ENCODE measurements at regions not wholly inside any gene's neighbourhood (a gene's known extent, or its start where the extent isn't known, plus 50 kb on each side); places are given as distances from the start of the nearest gene placed in this dataset.
"Not testable (repeated sequence)": the region's sequence is repeated elsewhere in the genome, so short reads cannot be mapped to it uniquely, and the experiment has no call there.

DNA sequence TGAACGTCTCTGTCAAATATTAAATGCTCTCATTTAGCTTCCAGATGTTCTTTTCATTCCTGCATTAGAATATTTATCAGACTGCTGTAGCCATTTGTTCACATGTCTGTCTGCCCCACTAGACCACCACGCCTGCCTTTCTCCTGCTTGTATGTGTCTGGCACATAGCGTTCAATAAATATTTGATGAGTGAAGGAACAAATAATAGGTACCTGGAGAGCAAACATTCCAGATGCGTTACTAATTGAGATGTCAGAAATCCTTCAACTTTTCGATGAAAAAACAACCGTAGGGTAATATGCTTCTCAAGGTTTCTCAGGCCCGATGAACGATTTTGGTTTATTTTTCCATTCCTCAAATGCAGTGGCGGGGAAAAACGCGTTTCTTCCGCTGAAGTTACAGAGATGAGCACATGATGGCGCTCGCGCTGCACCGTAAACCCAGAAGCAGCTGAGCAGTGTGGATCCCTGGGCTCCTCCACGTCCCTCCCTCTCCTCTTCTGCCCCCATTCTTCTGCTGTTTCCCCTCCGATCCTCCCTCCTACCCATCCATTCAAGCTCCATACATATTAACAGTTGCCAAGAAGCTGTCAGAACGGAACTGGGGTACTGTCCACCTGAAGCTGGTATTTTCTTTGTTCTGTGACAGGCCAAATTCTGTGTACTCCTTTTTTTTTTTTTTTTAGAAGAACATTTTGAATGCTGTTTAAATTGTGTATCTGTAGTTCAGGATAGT lies 245.4 kb downstream of the MPDZ start:
- Histone ChIP-seq H4K20me1 (ENCODE audit: insufficient read depth, low read length) (no peaks in the 10 kb centered on the region), H3K4me3 (ENCODE audit: insufficient read depth, low read depth, low read length) (no peak overlapping the region), H3K4me2 (ENCODE audit: low read length) (peak overlapping the region; percentile 81), H3K4me1 (ENCODE audit: insufficient read depth, low read length) (peaks cover 3% of the 10 kb centered on the region), H3K27me3 (ENCODE audit: insufficient read depth, low read length) (peaks cover 3% of the 10 kb centered on the region), H3K9me3 (ENCODE audit: insufficient read depth, low read depth, low read length) (no peaks in the 10 kb centered on the region), H3K79me2 (ENCODE audit: insufficient read depth, low read length) (no peaks in the 10 kb centered on the region), H3K27ac (ENCODE audit: low read depth, low read length) (no peak overlapping the region), H3K9ac (ENCODE audit: low read length) (peak overlapping the region; percentile 67), H2AFZ (ENCODE audit: low read depth, low read length) (peak overlapping the region; percentile 74), H3K36me3 (ENCODE audit: insufficient read depth, low read length) (no peaks in the 10 kb centered on the region)
- Mint-ChIP-seq H3K27ac (ENCODE audit: unreplicated experiment) (peak overlapping the region; percentile 41), H3K27me3 (ENCODE audit: low read depth, unreplicated experiment) (no peaks in the 10 kb centered on the region), H3K36me3 (ENCODE audit: low read depth, unreplicated experiment) (no peaks in the 10 kb centered on the region), H3K4me3 (ENCODE audit: unreplicated experiment) (peak overlapping the region; percentile 58), H3K4me1 (ENCODE audit: low read depth, unreplicated experiment) (peaks cover 10% of the 10 kb centered on the region), H3K9me3 (ENCODE audit: unreplicated experiment) (no peaks in the 10 kb centered on the region)
- FAIRE-seq (peak; percentile 39), DNase-seq (ENCODE audit: low read depth) (peak; percentile 38)
- TF ChIP-seq, protein P1, sequence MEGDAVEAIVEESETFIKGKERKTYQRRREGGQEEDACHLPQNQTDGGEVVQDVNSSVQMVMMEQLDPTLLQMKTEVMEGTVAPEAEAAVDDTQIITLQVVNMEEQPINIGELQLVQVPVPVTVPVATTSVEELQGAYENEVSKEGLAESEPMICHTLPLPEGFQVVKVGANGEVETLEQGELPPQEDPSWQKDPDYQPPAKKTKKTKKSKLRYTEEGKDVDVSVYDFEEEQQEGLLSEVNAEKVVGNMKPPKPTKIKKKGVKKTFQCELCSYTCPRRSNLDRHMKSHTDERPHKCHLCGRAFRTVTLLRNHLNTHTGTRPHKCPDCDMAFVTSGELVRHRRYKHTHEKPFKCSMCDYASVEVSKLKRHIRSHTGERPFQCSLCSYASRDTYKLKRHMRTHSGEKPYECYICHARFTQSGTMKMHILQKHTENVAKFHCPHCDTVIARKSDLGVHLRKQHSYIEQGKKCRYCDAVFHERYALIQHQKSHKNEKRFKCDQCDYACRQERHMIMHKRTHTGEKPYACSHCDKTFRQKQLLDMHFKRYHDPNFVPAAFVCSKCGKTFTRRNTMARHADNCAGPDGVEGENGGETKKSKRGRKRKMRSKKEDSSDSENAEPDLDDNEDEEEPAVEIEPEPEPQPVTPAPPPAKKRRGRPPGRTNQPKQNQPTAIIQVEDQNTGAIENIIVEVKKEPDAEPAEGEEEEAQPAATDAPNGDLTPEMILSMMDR (IDR thresholded peaks at IDR 0.05; ENCODE audit: insufficient read depth, low read depth, low read length) = peak; percentile 81
- TF ChIP-seq EZH2 (IDR thresholded peaks at IDR 0.05; ENCODE audit: insufficient read depth, low read length) = no peak

DNA sequence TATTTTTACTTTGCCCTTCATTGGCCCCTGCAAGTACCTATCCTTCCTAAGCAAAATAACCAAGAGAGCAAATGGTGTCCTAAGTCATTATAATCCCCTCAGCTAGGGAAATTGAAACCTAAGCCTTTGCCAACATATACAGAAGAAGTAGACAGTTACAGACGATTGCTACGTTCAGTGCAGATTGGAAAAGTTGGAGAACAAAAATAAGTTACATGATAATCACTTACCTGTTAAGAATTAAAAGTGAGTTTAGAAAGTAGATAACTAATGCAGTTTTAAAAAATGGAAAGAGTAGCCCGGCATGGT lies 244.8 kb downstream of the MPDZ start:
- no peak for FAIRE-seq

DNA sequence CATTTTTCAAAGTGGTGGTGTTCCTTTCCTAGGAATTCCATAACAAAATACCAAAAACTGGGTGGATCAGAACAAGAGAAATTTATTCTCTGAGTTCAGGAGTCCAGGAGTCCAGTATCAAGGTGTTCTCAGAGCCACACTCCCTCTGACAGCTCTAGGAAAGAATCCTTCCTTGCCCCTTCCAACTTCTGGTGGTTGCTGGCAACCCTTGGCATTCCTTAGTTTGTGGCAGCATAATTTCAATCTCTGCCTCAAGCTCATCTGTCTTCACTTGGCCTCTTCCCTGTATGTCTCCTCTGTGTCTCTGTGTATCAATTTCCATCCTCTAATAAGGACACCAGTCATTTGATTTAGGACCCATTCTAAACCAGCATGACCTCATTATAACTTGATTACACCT lies 243.7 kb downstream of the MPDZ start:
- Histone ChIP-seq H3K36me3 (ENCODE audit: insufficient read depth, low read length) (no peaks in the 10 kb centered on the region), H4K20me1 (ENCODE audit: insufficient read depth, low read length) (no peaks in the 10 kb centered on the region), H3K4me3 (ENCODE audit: insufficient read depth, low read depth, low read length) (no peak overlapping the region), H3K27ac (ENCODE audit: low read depth, low read length) (no peak overlapping the region), H3K9ac (ENCODE audit: low read length) (no peak overlapping the region), H3K27me3 (ENCODE audit: insufficient read depth, low read length) (peaks cover 3% of the 10 kb centered on the region), H3K9me3 (ENCODE audit: insufficient read depth, low read depth, low read length) (no peaks in the 10 kb centered on the region), H3K4me1 (ENCODE audit: insufficient read depth, low read length) (peaks cover 3% of the 10 kb centered on the region), H2AFZ (ENCODE audit: low read depth, low read length) (no peak overlapping the region), H3K79me2 (ENCODE audit: insufficient read depth, low read length) (no peaks in the 10 kb centered on the region), H3K4me2 (ENCODE audit: low read length) (no peak overlapping the region)
- H3K36me3 Mint-ChIP-seq (ENCODE audit: low read depth, unreplicated experiment) = no peaks in the 10 kb centered on the region
- TF ChIP-seq, protein P1 (IDR thresholded peaks at IDR 0.05; ENCODE audit: insufficient read depth, low read depth, low read length) = no peak
- no peak for TF ChIP-seq EZH2 (IDR thresholded peaks at IDR 0.05; ENCODE audit: insufficient read depth, low read length)
- no peak for FAIRE-seq
- peaks cover 8% of the 10 kb centered on the region for H3K4me1 Mint-ChIP-seq (ENCODE audit: low read depth, unreplicated experiment)
- H3K9me3 Mint-ChIP-seq (ENCODE audit: unreplicated experiment) = no peaks in the 10 kb centered on the region
- H3K27ac Mint-ChIP-seq (ENCODE audit: unreplicated experiment) = no peak overlapping the region
- H3K27me3 Mint-ChIP-seq (ENCODE audit: low read depth, unreplicated experiment) = no peaks in the 10 kb centered on the region
- DNase-seq (ENCODE audit: low read depth) = no peak
- no peak overlapping the region for H3K4me3 Mint-ChIP-seq (ENCODE audit: unreplicated experiment)

More for the DNA sequence above, 244.8 kb downstream of the MPDZ start:
- no peaks in the 10 kb centered on the region for H3K79me2 ChIP-seq (ENCODE audit: insufficient read depth, low read length)
- H3K27me3 ChIP-seq (ENCODE audit: insufficient read depth, low read length) = peaks cover 3% of the 10 kb centered on the region
- TF ChIP-seq, protein P1 (IDR thresholded peaks at IDR 0.05; ENCODE audit: insufficient read depth, low read depth, low read length) = no peak
- no peak for TF ChIP-seq EZH2 (IDR thresholded peaks at IDR 0.05; ENCODE audit: insufficient read depth, low read length)
- H3K4me3 Mint-ChIP-seq (ENCODE audit: unreplicated experiment) = peak overlapping the region; percentile 58
- no peaks in the 10 kb centered on the region for H4K20me1 ChIP-seq (ENCODE audit: insufficient read depth, low read length)
- no peak overlapping the region for H3K27ac ChIP-seq (ENCODE audit: low read depth, low read length)
- H3K36me3 ChIP-seq (ENCODE audit: insufficient read depth, low read length) = no peaks in the 10 kb centered on the region
- H3K4me2 ChIP-seq (ENCODE audit: low read length) = peak overlapping the region; percentile 81
- peaks cover 3% of the 10 kb centered on the region for H3K4me1 ChIP-seq (ENCODE audit: insufficient read depth, low read length)
- no peaks in the 10 kb centered on the region for H3K36me3 Mint-ChIP-seq (ENCODE audit: low read depth, unreplicated experiment)
- no peak overlapping the region for H2AFZ ChIP-seq (ENCODE audit: low read depth, low read length)
- no peak overlapping the region for H3K4me3 ChIP-seq (ENCODE audit: insufficient read depth, low read depth, low read length)
- H3K9me3 ChIP-seq (ENCODE audit: insufficient read depth, low read depth, low read length) = no peaks in the 10 kb centered on the region
- peak overlapping the region; percentile 67 for H3K9ac ChIP-seq (ENCODE audit: low read length)
- H3K9me3 Mint-ChIP-seq (ENCODE audit: unreplicated experiment) = no peaks in the 10 kb centered on the region
- peaks cover 8% of the 10 kb centered on the region for H3K4me1 Mint-ChIP-seq (ENCODE audit: low read depth, unreplicated experiment)
- H3K27me3 Mint-ChIP-seq (ENCODE audit: low read depth, unreplicated experiment) = no peaks in the 10 kb centered on the region
- DNase-seq (ENCODE audit: low read depth) = no peak
- H3K27ac Mint-ChIP-seq (ENCODE audit: unreplicated experiment) = no peak overlapping the region

DNA sequence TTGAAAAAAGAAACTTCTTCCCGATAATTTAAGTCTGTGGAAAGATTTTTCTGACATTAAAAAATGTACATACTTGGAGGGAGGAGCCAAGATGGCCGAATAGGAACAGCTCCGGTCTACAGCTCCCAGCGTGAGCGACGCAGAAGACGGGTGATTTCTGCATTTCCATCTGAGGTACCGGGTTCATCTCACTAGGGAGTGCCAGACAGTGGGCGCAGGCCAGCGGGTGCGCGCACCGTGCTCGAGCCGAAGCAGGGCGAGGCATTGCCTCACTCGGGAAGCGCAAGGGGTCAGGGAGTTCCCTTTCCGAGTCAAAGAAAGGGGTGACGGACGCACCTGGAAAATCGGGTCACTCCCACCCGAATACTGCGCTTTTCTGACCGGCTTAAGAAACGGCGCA lies 241.7 kb downstream of the MPDZ start:
- FAIRE-seq; H2AFZ ChIP-seq (ENCODE audit: low read depth, low read length); H3K27me3 ChIP-seq (ENCODE audit: insufficient read depth, low read length); H3K27me3 Mint-ChIP-seq (ENCODE audit: low read depth, unreplicated experiment); H3K36me3 ChIP-seq (ENCODE audit: insufficient read depth, low read length); H3K9me3 ChIP-seq (ENCODE audit: insufficient read depth, low read depth, low read length); H3K27ac ChIP-seq (ENCODE audit: low read depth, low read length); DNase-seq (ENCODE audit: low read depth); H3K9me3 Mint-ChIP-seq (ENCODE audit: unreplicated experiment); H4K20me1 ChIP-seq (ENCODE audit: insufficient read depth, low read length); H3K27ac Mint-ChIP-seq (ENCODE audit: unreplicated experiment); H3K79me2 ChIP-seq (ENCODE audit: insufficient read depth, low read length); H3K4me3 ChIP-seq (ENCODE audit: insufficient read depth, low read depth, low read length); H3K4me1 ChIP-seq (ENCODE audit: insufficient read depth, low read length); H3K36me3 Mint-ChIP-seq (ENCODE audit: low read depth, unreplicated experiment); H3K9ac ChIP-seq (ENCODE audit: low read length); H3K4me2 ChIP-seq (ENCODE audit: low read length); H3K4me1 Mint-ChIP-seq (ENCODE audit: low read depth, unreplicated experiment); H3K4me3 Mint-ChIP-seq (ENCODE audit: unreplicated experiment): not testable (repeated sequence)
